Fibroblast of lung (primary cell): ENCODE measurements at regions not wholly inside any gene's neighbourhood (a gene's known extent, or its start where the extent isn't known, plus 50 kb on each side); places are given as distances from the start of the nearest gene placed in this dataset.

Source experiments
- DNase-seq, 2 donors: peaks; one replicate each; pipeline versions ENCODE4 v3.0.0 to v3.0.0-alpha.2; 2010; ENCODE audit warnings: low read depth in 2 of 2
- H2AFZ ChIP-seq: 2 replicates; pipeline ENCODE4 v1.5.1; 2012; ENCODE audit warnings: low read length, control low read depth, inconsistent platforms
- H3K27ac ChIP-seq: 2 replicates; pipeline ENCODE4 v1.5.1; 2011; ENCODE audit warnings: low read length, control low read depth; ENCODE audit not compliant: insufficient read depth
- H3K27me3 ChIP-seq: 2 replicates; pipeline ENCODE4 v1.5.1; 2011; ENCODE audit warnings: mild to moderate bottlenecking, low read length; ENCODE audit not compliant: control insufficient read depth, insufficient read depth
- H3K36me3 ChIP-seq: 2 replicates; pipeline ENCODE4 v1.5.1; 2011; ENCODE audit warnings: low read length; ENCODE audit not compliant: control insufficient read depth, insufficient read depth
- H3K4me1 ChIP-seq: 2 replicates; pipeline ENCODE4 v1.5.1; 2011; ENCODE audit warnings: low read length; ENCODE audit not compliant: control insufficient read depth, insufficient read depth; ENCODE audit errors: extremely low read depth
- H3K4me2 ChIP-seq: 2 replicates; pipeline ENCODE4 v1.5.1; 2011; ENCODE audit warnings: low read length, control low read depth; ENCODE audit not compliant: insufficient read depth; ENCODE audit errors: extremely low read depth
- H3K4me3 ChIP-seq, 4 experiments: fragments of 200-600 bp in 1 of 4; sonication (generic) in 1 of 4; replicated peaks in 1 of 4; 2 replicates each; pipeline ENCODE4 v1.5.1; 2011 to 2016; ENCODE audit warnings: low read length in 4 of 4, low read depth in 3 of 4, mild to moderate bottlenecking in 3 of 4, control low read depth in 2 of 4, inconsistent platforms in 1 of 4, mixed read lengths in 1 of 4; ENCODE audit not compliant: insufficient read depth in 1 of 4; ENCODE audit errors: control extremely low read depth in 1 of 4
- H3K79me2 ChIP-seq: 2 replicates; pipeline ENCODE4 v1.5.1; 2012; ENCODE audit warnings: mild to moderate bottlenecking, low read length, inconsistent platforms; ENCODE audit not compliant: control insufficient read depth, insufficient read depth
- H3K9ac ChIP-seq: 2 replicates; pipeline ENCODE4 v1.5.1; 2011; ENCODE audit warnings: mild to moderate bottlenecking, low read length, control low read depth; ENCODE audit not compliant: insufficient read depth
- H3K9me3 ChIP-seq: 2 replicates; pipeline ENCODE4 v1.5.1; 2012; ENCODE audit warnings: low read depth, low read length; ENCODE audit not compliant: control insufficient read depth, insufficient read depth
- H4K20me1 ChIP-seq: 2 replicates; pipeline ENCODE4 v1.5.1; 2011; ENCODE audit warnings: low read length; ENCODE audit not compliant: control insufficient read depth, insufficient read depth; ENCODE audit errors: extremely low read depth
- CTCF ChIP-seq, 2 donors: IDR thresholded peaks in 1 of 2; conservative IDR thresholded peaks in 1 of 2; 1 replicate in 1 of 2; 2 replicates in 1 of 2; pipeline ENCODE4 v1.5.1; 2011 to 2012; ENCODE audit warnings: low read length in 2 of 2, control low read depth in 1 of 2, inconsistent platforms in 1 of 2, low read depth in 1 of 2, mild to moderate bottlenecking in 1 of 2
- EZH2 ChIP-seq: IDR thresholded peaks from 2 replicates; pipeline ENCODE4 v1.5.1; 2012; ENCODE audit warnings: low read length, control low read depth, mild to moderate bottlenecking; ENCODE audit errors: missing control alignments

DNA sequence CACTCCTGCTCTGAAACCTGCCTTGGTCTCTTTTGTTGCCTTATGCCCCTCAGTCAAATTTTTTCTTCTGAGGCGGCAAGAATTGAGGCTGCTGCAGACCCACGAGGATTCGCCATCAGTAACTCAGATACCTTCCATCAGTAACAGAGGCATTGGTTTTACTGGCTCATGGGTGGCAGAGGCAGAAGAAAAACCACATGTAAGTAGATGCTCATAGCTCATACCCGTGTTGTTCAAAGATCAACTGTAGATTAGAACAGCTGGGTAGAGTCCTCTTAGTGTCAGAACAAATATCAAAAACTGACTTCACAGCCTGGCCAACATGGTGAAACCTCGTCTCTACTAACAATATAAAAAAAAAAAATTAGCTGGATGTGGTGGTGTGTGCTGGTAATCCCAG is 598.0 kb upstream of the SOX11 start:
- no peaks in the 10 kb centered on the region for H3K79me2 ChIP-seq
- TF ChIP-seq EZH2 = no peak
- no peak for TF ChIP-seq CTCF (conservative IDR thresholded peaks at IDR 0.05 in 1 of 2, IDR thresholded peaks at IDR 0.05 in 1 of 2; ENCODE audit: low read depth in 1 of 2, low read length in 2 of 2)
- no peak overlapping the region for H3K4me3 ChIP-seq
- no peaks in the 10 kb centered on the region for H3K27me3 ChIP-seq
- DNase-seq = no peak
- no peak overlapping the region for H2AFZ ChIP-seq
- no peaks in the 10 kb centered on the region for H3K36me3 ChIP-seq
- no peaks in the 10 kb centered on the region for H4K20me1 ChIP-seq
- no peak overlapping the region for H3K9ac ChIP-seq
- H3K27ac ChIP-seq = no peak overlapping the region
- no peaks in the 10 kb centered on the region for H3K4me1 ChIP-seq
- no peak overlapping the region for H3K4me2 ChIP-seq
- no peaks in the 10 kb centered on the region for H3K9me3 ChIP-seq

DNA sequence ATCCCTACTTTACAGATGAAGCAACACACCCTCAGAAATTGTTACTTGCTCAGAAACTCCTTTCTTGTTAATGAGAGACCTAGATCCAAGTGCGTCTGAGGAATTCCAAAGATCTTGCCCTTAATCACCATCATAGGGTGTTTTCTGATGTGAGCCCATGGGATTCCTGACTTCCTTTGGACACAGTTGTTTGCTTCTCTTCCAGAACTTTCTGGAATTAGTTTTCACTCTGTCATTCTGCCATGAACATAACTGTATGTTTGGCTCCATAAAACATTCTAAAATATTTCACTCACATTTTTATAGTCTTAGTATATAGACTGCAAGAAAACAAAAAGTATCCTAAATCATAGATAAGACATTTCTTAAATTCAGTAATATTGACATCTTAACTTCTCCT is 593.9 kb upstream of the SOX11 start:
- Histone ChIP-seq H3K4me3 (no peak overlapping the region), H3K4me1 (no peaks in the 10 kb centered on the region), H3K4me2 (no peak overlapping the region), H3K9me3 (no peaks in the 10 kb centered on the region), H3K27ac (no peak overlapping the region), H3K36me3 (no peaks in the 10 kb centered on the region), H4K20me1 (no peaks in the 10 kb centered on the region), H2AFZ (no peak overlapping the region), H3K79me2 (no peaks in the 10 kb centered on the region), H3K27me3 (no peaks in the 10 kb centered on the region), H3K9ac (no peak overlapping the region)
- DNase-seq = no peak
- no peak for TF ChIP-seq CTCF (conservative IDR thresholded peaks at IDR 0.05 in 1 of 2, IDR thresholded peaks at IDR 0.05 in 1 of 2; ENCODE audit: low read depth in 1 of 2, low read length in 2 of 2)
- no peak for TF ChIP-seq EZH2

- H3K9me3 ChIP-seq = no peaks in the 10 kb centered on the region
- H2AFZ ChIP-seq = no peak overlapping the region
- H3K36me3 ChIP-seq = no peaks in the 10 kb centered on the region
- no peak overlapping the region for H3K4me3 ChIP-seq
- no peak overlapping the region for H3K27ac ChIP-seq
- H3K4me1 ChIP-seq = no peaks in the 10 kb centered on the region
- no peak overlapping the region for H3K4me2 ChIP-seq
- TF ChIP-seq CTCF (conservative IDR thresholded peaks at IDR 0.05 in 1 of 2, IDR thresholded peaks at IDR 0.05 in 1 of 2; ENCODE audit: low read depth in 1 of 2, low read length in 2 of 2) (no peak), EZH2 (no peak)
- DNase-seq = no peak
- H3K9ac ChIP-seq = no peak overlapping the region
- no peaks in the 10 kb centered on the region for H3K79me2 ChIP-seq
- no peaks in the 10 kb centered on the region for H3K27me3 ChIP-seq
- H4K20me1 ChIP-seq = no peaks in the 10 kb centered on the region
Measured at GRCh38 chr2:5102823-5103222, 589.4 kb upstream of the SOX11 start.
